DOHH2 (cell line): ENCODE measurements at regions not wholly inside any gene's neighbourhood (a gene's known extent, or its start where the extent isn't known, plus 50 kb on each side); places are given as distances from the start of the nearest gene placed in this dataset.

Experiments
- EZH2phosphoT487 ChIP-seq: fragments of 200-600 bp; sonication (generic); IDR thresholded peaks from 2 replicates; pipeline ENCODE4 v1.6.1; 2017; ENCODE audit warnings: borderline replicate concordance, mild to moderate bottlenecking, antibody characterized with exemption, low read length, moderate library complexity, mixed read lengths
- TF ChIP-seq, protein P1 (sequence below): fragments of 200-600 bp; sonication (generic); IDR thresholded peaks from one replicate; pipeline ENCODE4 v1.5.1; 2014; ENCODE audit warnings: antibody characterized with exemption, mild to moderate bottlenecking, low read depth, low read length; ENCODE audit not compliant: poor library complexity, severe bottlenecking

DNA sequence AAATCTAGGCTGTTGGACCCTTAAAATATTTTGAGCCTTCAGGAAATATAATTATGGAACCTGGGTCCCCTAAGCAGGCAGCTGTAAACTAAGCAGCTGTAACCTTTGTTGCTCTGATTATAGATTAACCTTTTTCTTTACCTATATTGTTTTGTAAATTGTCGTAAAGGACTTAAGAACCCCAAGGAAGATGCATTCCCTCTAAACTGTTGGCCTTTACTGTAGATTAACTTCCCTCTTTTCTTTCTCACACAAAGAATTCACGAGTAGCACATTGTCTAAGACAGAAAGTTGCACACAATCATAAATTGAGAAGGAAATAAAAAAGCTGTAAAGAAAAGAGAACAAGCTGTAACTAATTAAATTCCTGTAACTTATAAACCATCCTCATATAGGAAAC, 877.3 kb downstream of the ROBO2 start:
- TF ChIP-seq, protein P1, sequence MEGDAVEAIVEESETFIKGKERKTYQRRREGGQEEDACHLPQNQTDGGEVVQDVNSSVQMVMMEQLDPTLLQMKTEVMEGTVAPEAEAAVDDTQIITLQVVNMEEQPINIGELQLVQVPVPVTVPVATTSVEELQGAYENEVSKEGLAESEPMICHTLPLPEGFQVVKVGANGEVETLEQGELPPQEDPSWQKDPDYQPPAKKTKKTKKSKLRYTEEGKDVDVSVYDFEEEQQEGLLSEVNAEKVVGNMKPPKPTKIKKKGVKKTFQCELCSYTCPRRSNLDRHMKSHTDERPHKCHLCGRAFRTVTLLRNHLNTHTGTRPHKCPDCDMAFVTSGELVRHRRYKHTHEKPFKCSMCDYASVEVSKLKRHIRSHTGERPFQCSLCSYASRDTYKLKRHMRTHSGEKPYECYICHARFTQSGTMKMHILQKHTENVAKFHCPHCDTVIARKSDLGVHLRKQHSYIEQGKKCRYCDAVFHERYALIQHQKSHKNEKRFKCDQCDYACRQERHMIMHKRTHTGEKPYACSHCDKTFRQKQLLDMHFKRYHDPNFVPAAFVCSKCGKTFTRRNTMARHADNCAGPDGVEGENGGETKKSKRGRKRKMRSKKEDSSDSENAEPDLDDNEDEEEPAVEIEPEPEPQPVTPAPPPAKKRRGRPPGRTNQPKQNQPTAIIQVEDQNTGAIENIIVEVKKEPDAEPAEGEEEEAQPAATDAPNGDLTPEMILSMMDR, result no peak
- no peak for TF ChIP-seq EZH2phosphoT487
